HG03342 (cell line): ENCODE measurements at regions not wholly inside any gene's neighbourhood (a gene's known extent, or its start where the extent isn't known, plus 50 kb on each side); places are given as distances from the start of the nearest gene placed in this dataset.

Source experiments
- ATAC-seq: cut with Tn5 transposase; IDR thresholded peaks from one replicate; pipeline ENCODE4 v1.9.1; 2021; ENCODE audit warnings: mild to moderate bottlenecking, moderate library complexity; ENCODE audit not compliant: unreplicated experiment

DNA sequence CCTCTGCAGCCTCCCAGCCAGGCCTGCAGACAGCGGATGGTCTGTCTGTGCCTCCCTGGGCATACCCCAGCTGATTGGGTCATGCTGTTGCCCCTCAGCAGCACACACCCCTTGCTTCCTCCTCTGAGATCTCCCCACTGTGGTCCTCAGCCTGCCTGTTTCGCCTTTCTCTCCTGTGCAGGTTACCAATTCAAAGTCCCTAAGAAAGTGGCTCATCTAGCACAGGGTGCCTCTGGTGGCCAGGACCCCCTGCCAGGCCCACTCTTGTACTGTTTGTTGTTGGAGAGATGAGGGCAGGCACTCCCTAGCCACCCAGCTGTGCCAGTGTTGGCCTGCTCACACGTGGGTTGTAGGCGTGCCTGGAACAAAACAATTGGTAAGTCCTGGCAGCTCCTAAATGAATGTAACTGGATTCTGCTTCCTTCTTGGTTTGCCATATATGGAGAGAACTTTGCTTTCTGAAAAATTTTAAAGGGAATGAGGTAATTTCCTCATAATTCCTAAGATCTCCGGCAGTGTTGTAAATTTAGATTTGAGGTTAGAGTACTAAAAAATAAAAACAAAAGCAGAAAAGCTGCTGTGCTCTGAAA lies 213.2 kb upstream of the IL12A start:
- ATAC-seq = no peak

DNA sequence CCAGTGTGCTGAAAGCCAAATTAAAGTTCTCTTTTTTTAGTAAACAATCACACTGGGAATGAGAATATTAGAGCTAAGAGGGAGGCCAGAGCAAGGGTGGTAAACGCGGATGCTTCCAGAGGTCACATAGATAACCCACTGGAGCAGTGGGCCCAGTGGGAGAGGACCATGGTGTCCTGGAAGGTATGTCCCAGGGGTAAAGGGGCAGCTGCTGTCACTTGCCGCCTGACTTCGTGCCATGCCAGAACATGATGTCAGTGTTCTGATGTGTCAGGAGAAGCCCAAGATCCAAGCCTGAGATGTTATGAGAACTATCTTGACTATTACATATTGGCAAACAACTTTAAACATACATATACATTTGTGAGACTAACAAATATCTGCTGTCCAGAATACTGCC lies 211.9 kb upstream of the IL12A start:
- ATAC-seq = no peak

DNA sequence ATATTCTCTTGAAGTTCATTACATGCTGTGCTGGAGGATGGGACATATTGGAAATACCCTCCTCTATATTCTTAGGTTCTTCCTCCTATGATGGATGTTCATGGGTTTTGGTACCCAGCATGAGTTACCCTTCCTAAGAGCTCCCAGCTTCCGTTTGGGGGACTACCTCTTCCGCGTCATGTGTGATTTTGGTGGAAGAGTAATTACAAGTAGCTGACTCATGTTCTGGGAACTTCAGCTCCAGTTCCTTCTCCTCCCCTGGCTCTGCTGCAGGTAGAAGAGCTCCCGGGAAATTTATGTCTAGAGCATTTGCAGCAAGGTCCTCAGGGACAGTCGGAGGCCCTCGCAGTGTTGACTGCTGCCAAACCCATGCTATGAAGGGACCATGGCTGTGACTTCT lies 208.8 kb upstream of the IL12A start:
- ATAC-seq = no peak

DNA sequence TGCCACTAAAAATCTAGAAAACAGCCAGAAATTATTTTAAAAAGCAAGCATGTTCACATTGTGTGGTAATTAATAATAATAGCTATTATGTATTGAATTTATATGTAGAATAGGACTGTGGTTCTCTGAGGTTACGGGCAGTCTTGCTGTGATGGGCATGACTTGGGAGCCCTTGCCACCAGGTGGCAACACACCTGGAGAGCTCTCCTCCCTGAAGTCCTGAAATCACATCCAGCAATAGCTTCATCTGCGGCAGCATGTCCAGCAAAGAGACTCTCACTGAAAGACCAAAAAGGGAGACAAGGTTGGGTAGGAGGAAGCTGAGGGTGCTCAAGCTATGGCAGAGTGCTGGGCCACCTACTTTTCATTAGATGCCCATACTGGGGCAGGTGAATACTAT lies 206.8 kb upstream of the IL12A start:
- ATAC-seq = no peak

DNA sequence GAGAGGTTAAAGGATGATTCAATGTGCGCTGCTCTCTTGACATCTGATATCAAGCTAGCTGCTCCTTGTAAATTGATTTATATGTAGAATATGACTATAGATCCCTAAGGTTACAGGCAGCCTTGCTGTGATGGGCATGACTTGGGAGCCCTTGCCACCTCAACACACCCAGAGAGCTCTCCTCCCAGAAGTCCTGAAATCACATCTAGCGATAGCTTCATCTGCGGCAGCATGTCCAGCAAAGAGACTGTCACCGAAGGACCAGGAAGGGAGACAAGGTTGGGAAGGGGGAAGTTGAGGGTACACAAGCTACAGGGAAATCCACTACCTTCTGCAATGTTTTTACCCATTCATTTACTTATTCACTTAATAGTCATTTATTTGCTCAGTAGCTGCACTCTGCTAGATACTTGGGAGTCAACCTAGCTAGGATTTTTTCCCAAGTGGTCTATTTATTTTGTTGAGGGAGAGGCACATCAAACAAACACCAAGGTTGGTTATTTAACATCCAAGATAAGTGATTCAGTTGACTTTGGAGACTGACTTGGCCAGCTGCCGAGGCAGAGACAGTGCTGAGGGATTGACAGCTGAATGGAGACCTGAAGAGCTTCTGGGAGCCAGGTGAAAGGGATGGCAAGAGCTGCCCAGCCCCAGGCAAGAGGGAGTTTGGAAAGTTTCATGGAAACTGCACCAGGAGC lies 205.8 kb upstream of the IL12A start:
- no peak for ATAC-seq

DNA sequence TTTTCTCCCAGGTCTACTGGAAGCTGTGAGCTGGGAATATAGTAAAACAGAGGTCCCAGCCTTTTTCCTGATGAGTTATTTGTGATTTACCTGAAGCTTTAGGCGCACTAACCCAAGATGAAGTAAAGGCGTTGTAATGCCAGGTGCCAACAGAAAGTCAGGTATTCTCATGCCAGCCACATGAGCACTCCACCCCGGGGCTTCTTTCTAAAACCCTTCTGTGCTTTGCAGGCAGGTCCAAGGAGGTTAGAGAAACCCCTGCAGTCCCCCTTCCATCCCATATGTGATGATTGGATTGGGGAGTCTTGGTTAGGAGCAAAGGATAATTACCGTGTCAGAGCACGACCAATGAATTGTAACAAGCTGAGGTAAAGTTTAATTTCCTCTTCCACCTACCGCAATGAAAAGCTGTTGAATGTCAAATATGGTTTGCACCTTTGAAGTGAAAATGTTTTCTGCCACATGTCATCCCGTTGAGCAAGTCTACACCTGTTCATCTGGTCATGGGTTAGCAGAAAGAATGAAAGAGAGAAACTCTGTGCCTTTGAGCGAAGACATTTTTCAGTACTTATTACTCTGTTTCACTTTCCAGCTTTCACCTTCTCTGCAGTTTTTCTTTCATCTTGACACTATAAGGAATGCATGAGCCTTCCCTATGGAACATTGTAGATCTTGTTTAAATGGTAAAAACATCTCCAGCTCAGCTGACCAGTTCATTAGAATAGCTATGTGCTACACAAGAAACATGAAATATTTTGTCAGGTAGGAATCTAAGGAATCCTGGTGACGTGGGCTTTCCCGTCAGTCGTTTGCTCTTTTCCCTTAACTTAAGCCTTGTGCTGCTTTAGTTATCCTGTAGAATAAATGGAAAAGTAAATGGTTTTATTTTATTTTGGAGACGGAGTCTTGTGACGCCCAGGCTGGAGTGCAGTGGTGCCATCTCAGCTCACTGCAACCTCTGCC lies 204.6 kb upstream of the IL12A start:
- peak; percentile 57 for ATAC-seq

DNA sequence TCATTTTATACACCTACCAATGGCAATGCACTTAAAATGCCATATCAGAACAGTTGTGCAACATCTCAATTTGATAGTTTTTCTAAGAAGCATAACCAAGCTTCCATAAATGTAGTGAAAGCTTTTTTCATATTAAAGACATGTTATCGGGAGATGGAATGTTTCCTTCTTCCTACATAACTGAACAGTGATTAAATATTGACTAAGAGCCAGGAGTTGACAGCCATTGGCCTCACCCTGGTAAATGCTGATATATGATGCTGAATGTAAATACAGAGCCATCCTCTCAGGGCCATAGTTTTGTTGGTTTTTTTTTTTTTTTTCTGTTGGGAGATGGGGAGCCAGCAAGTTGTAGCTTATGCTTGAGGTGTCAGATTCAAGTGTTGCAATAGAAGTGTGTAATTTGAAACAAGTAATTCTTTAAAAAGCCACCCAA lies 203.3 kb upstream of the IL12A start:
- ATAC-seq = no peak

DNA sequence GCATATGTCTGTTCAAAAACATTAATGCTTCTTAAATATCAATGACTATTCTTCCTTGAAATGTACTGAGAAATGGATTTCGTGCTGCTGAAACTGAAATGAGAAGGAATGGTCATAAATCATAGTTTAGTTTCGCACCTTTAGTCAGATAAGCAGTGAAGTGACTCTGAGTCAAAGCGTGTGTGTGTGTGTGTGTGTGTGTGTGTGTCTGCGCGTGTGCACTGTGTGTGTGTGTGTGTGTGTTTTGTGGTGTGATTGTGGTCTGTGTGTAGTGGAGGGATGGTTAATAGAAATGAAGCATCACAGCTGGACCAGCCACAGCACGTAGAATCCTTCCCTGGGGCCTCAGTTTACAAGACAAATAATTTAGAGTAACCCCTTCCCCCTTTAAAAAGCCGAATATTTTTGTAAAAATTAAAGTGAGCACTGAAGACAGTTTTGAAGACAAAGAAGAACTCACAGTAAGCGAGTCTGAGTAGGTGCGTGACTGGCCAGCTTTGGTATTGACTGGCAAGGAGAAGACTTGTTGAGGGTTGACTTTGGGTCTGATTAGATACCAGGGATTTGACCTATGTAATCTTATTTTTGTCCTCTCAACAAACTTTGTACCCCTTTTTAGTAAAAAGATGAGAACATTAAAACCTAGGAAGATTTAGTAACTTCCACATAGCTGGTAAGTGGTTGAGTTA lies 202.0 kb upstream of the IL12A start:
- ATAC-seq = no peak

DNA sequence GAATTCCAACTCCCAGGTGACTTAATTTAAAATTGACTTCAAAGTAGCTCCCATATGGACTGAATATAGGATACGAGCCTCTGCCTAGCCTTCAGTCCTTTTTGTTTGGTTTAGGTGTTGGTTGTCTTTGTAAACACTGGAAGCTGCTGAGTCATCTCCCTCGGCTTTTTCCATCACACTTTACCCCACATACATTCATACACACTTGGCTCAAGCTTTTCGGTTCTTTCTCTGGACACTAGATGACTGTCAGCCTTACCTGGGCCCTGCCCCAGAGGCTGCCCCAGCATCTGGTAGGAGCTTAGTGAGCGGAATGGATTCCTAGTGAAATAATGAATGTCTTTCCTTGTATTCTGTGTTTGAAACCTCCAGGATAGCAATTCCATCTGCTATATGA lies 201.5 kb upstream of the IL12A start:
- no peak for ATAC-seq

DNA sequence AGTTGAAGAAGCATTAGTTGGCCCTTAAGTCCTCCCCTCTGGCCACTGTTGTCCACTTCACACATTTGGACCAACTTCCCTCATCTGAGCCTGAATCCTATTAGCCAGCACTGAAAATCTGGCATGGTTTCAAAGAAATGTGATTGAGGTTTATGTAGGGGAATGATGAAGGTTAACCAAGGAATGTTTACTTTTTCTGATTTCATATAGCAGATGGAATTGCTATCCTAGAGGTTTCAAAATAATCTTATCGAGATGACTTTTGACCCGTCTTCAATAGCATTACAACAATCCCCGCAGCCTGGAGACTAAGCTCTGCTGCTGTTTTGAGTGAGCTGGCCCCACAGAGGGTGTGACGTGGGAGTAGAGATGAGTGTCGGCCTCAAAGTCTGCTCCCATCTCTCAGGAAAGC lies 200.8 kb upstream of the IL12A start:
- no peak for ATAC-seq

DNA sequence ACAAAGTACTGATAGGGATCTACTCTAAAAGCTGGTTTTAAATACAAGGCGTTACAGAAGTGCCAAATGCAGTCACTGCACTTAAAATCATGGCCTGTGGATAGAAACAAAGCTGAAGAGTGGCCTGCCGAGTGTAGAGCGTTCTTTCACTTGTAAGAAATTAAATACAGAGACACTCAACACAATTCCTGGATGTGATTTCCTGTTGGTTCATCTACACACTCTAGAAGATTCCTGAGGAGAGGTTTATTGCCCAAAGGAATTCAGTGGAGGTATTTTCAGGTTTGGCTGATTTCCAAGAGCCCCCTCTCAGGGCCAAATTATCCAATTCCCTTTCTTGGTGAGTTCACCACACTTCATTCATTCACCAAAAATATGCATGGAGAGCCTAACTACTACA lies 200.3 kb upstream of the IL12A start:
- no peak for ATAC-seq

DNA sequence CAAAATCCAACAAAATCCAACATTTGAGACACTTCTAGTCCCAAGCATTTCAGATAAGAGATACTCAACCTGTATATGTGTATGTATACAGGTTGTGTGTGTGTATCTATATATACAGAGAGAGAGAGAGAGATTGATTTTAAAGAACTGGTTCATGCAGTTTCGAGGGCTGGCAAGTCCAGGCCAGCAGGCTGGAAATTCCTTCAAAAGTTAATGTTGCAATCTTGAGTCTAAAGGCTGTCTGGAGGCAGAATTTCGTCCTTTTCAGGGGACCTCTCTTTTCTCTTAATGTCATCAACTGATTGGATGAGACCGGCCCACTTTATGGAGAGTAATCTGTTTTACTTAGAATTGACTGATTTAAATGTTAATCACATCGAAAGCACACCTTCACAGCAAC lies 199.6 kb upstream of the IL12A start:
- no peak for ATAC-seq

DNA sequence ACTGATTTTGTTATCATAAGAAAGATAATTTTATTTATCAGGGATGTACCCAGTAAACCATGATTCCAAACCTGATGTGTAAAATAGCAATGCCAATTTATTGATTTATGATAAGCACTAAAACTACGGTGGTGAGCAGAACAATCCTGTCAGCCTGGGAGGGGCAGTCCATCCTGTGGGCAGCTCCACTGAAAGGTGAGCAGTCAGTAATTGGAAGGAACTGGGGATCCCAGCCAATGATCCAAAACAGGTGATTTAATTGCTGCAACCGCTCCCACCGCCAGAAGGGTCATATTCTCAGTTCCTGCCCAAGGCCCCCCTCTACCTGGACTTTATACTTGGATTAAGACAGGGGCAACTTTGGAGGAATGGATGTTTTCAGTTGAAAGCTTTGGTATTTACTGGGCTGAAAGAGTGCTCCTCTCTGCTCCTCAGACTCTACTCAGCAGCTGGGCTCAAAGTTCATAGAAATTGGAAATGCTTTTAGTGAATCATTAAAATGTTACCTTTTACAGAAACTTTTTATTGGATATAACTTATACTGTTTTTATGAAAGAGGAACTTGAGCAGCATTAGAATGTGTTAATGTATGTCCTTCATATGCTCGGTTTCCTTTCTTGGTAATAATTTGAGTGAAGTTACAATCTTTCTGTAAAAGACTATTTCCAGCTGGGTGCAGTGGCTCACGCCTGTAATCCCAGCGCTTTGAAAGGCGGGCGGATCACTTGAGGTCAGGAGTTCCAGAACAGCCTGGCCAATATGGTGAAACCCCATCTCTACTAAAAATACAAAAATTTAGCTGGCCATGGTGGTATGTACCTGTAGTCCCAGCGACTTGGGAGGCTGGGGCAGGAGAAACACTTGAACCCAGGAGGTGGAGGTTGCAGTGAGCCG lies 198.6 kb upstream of the IL12A start:
- no peak for ATAC-seq

DNA sequence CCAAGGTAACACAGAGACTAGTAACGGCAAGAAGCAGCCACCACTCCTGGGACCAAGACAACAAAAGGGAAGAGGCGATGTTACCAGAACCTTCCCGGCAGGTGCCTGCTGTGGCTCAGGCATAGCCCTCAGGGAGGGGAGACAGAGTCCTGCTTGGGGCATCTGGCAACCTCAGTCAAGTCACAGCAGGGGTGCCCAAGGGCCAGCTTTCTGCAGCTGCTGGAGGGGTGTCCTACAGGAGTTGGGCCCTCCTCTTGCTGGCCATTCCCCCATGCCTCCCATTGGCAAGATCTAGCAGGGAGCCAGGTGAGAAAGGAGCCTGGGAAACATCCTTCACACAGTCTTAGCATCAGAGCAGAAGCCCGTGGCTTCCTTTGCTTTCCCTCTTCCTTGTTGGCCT lies 197.3 kb upstream of the IL12A start:
- no peak for ATAC-seq

DNA sequence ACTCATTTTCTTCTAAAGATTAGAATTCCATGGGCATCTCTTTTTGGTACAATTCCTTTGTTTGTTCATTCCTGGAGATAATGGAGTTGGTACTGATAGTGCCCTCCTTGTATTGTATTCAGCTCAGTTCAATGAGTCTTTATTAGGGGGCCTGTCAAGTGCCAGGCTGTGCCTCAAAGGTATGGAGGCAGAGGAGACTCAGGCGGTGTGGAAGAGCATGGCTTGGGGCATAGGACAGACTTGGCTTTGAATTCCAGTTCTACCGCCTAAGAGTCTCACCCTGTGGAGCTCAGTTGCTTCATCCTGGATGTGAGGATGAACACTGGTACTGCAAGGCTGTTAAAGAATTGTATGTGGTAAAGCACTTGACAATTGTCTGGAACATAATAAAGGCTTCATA lies 196.6 kb upstream of the IL12A start:
- ATAC-seq = no peak

DNA sequence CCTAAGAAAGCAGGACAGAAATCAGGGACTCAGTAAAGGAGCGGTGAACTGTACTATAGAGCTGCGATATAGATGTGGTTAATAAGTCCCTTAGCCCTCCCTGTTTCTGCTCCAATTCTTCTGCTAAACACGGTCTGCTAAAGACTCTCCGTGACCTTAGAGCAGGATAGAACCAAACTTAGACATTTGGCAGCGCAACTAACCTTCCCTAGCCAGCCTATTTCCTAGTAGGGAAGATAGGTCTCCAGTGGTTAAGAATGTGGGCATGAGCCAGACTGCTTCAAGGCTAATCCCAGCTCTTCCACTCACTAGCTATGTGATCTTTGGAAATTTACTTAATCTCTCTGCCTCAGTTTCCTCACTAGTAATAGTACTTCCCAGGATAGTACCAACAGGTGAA lies 193.6 kb upstream of the IL12A start:
- ATAC-seq = no peak

DNA sequence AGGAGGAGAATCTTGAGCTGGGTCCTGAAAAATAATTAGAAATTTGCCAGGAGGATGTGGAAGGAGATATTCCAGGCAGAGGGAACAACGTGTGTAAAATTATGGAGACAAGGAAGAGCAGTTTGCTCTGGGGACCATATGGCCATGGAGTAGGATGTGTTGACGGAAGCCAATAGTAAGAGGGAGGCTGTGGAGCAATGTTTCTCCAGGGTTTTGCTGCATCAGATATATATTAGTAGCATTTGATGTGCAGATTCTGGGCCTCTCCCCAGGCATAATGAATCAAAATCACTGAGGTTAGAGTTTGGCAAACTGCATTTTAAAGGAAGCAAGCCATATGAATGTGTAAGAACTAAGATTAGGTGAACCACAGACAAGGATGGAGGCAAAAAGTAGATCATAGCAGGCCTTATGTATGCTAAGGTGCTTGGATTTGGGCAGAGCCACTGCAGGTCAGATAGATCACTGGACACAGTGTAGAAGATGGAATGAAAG lies 192.9 kb upstream of the IL12A start:
- no peak for ATAC-seq

DNA sequence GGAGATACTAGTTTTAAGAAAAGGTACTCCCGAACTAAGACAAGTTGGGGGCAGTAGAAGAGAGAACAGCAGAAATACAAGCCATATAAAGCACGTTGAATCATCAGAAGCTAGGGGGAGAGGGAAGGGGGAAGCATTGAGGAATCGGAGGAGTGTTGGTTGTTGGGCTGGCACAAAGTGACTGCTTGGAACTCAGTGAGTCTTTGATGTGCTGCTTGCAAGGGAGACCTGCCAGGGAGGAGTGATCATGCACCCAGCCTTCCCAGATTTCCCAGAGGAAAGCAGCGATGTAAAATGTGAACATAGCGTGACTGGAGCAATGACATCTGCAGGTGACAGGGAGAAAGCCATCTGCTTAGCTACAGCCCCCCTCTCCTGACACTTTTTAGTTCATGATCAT lies 192.4 kb upstream of the IL12A start:
- no peak for ATAC-seq

DNA sequence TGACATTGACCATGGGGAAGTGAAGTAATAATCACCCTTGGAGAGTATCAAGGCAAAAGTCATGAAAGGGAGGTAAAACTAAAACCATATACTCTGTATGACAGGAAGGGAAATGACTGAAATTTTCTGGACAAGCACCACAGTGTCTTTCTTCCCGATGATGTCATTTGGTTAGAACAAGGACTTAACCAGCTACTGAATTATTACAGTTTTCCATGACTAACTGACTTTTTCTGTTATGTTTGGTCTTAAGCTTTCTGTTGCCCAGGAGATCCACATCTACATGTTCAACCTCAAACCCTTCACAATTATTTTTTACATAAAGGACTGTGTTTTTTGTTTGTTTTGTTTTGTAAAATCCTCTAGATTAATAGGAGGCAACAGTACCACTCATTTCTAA lies 191.9 kb upstream of the IL12A start:
- ATAC-seq = no peak

DNA sequence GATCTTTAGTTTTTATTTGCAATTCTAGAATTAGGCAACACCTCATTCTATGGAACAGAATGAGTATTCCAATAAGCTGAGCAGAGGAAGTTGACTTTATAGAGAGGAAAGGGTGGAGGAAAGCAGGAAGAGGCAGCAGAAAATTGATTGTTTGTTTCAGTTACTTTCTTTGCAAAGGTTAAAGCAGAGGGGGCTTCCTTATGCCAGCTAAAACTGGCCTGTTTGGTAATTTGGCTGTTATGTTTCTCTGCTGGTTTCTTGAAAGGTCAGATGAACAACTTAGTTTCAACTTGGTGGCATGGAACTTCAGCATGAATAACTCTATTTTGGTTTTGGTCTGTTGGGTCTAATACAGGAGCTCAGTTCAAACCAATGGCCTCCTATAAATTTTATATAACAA lies 190.9 kb upstream of the IL12A start:
- ATAC-seq = no peak
